ENCODE measurements at regions not wholly inside any gene's neighbourhood (a gene's known extent, or its start where the extent isn't known, plus 50 kb on each side); places are given as distances from the start of the nearest gene placed in this dataset.

GRCh38 chr22:22058633-22059290 lies 76.2 kb upstream of the TOP3B start:
- TF ChIP-seq, protein P1, sequence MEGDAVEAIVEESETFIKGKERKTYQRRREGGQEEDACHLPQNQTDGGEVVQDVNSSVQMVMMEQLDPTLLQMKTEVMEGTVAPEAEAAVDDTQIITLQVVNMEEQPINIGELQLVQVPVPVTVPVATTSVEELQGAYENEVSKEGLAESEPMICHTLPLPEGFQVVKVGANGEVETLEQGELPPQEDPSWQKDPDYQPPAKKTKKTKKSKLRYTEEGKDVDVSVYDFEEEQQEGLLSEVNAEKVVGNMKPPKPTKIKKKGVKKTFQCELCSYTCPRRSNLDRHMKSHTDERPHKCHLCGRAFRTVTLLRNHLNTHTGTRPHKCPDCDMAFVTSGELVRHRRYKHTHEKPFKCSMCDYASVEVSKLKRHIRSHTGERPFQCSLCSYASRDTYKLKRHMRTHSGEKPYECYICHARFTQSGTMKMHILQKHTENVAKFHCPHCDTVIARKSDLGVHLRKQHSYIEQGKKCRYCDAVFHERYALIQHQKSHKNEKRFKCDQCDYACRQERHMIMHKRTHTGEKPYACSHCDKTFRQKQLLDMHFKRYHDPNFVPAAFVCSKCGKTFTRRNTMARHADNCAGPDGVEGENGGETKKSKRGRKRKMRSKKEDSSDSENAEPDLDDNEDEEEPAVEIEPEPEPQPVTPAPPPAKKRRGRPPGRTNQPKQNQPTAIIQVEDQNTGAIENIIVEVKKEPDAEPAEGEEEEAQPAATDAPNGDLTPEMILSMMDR (IDR thresholded peaks at IDR 0.05) = no peak
- no peak for TF ChIP-seq EP300 (IDR thresholded peaks at IDR 0.05; ENCODE audit: low read depth)
- no peak for TF ChIP-seq POLR2A (IDR thresholded peaks at IDR 0.05)
